Activated CD8-positive, alpha-beta memory T cell treated with anti-CD3 and anti-CD28 coated beads for 24 hours (primary cell): ENCODE measurements at regions not wholly inside any gene's neighbourhood (a gene's known extent, or its start where the extent isn't known, plus 50 kb on each side); places are given as distances from the start of the nearest gene placed in this dataset.
"Not testable (repeated sequence)": the region's sequence is repeated elsewhere in the genome, so short reads cannot be mapped to it uniquely, and the experiment has no call there.

Experiments
- DNase-seq: peaks from one replicate; pipeline ENCODE4 v3.0.0-alpha.2; 2020

- DNase-seq, result no peak
Observed at GRCh38 chr14:99011385-99011784, 260.6 kb downstream of the BCL11B start.

- no peak for DNase-seq
Observed at GRCh38 chr14:99012703-99013102, 259.3 kb downstream of the BCL11B start.

GRCh38 chr14:99015833-99016232 lies 256.2 kb downstream of the BCL11B start:
- no peak for DNase-seq

DNA sequence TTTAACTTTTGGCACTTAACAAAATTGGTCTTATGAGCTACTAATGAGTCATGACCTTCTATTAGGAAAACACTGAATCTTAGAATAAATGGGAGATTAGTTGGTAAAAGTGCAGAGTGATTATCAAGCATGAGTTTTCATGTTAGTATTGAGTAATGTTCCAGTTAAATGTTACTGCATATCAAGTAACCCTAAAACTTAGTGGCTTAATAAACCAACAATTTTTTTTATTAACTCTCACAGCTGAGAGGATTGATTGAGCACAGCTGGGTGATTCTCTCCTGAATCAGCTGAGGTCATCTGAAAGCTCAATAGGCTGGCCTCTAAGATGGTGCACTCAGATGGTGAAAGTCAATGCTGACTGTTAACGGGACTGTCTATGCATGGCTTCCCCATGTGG lies 248.6 kb downstream of the BCL11B start:
- no peak for DNase-seq

DNA sequence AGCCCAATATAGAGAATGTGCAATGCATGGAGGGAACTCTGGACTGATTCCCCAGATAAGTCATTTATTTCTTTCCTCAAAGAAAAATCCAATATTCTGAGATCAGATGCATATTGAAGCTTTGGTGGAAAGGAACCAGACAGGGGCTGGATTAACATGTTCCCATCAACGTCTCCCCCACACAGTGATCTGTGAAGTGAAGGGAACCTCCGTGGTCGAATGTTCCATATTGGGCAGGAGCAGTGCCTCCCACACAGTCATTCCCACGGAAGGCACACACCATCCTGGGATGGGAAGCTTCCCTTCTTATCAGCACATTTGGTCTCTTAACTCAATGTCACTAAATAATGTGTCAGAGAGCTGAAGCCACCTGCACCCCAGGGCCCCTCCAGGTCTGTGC lies 247.1 kb downstream of the BCL11B start:
- DNase-seq, result no peak

DNA sequence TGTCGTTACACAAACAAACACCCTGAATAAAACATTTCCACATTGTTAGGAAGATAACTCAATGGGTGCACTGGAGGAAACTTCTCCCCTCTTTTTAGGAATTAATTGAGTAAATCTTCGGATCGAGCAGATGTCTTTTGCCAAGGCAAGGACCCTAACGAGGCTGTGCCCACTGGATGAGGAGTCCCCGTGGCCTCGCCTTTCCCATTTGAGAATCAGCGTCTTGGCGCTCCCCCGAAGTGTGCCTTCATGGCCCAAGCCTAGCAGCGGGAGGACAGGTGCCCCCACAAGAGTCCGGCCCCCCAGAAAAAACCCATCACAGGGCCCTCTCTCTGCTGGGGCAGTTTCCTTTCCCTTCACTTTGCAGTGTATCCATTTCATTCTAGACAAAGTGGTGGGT lies 246.6 kb downstream of the BCL11B start:
- DNase-seq, result no peak

GRCh38 chr14:99026471-99026870 lies 245.5 kb downstream of the BCL11B start:
- no peak for DNase-seq

DNA sequence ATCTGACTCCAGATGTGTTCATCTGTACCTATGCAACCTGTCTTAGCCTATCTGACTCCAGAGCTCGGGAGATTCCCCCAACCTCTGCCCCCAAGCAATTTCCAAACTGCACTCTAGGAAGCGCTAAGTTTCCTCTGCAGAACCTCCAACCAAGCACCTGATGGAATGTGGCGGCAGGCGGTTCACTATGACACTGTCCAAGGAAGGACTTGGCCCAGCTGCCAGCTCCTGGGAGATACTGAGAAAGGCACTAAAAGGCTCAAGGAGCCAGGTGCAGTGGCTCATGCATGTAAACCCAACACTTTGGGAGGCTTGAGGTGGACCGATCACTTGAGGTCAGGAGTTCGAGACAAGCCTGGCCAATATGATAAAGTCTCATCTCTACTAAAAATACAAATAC lies 244.0 kb downstream of the BCL11B start:
- DNase-seq, result no peak

- DNase-seq, result no peak
Observed at GRCh38 chr14:99028521-99028920, 243.5 kb downstream of the BCL11B start.

DNA sequence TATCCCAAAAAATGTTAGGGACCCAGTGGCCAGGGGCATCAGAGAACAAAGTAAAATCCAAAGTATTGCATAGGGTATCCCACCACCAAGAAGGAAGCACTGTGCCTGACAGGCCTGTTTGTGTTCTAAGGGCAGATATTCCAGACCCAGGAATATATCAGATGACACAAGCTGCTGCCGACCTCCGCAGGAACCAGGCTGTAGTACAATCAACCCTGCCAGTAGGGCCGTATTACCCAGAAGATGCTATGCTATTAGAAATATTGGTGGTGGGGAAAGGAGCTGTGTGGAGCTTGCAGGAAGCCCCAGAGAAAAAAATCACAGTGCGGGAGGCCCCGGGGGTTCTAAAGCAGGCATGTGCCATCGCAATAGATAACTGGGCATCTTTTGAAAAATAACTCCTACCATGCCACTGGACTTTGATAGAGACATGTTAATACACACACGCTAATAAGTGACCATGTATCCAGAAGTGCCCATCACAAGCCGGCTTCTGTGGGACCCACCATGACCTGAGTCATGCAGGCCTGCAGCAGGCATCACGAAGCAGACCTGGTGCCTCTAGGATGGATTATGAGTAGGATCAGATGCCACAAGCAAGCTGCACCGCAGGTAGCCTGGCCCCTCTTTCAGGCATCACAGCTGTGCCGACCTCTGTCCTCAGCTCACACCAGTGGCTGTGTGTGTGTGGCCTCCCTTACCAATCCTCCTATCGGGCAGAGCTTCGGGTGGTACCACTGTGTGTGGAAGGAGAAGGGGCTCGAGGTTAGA lies 242.7 kb downstream of the BCL11B start:
- no peak for DNase-seq

- DNase-seq, result no peak
Observed at GRCh38 chr14:99029916-99030305, 242.1 kb downstream of the BCL11B start.

DNA sequence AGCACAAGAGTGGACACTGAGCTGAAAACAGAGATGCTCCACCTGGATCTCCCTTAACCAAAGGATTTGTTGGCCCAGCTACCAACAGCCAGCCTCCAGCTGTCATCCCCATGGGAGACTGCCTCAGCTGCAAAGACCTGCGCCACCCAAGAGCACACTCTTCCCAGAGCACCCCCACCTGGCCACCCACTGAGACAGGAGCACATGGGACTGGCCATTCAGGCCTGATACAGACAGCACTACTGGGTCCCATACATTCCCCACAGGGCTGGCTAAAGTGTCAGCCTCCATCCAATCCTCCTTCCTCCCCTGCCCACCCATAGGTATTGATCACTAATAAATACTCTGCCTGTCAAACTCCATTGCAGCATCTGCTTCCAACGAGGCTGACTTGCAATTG lies 241.5 kb downstream of the BCL11B start:
- no peak for DNase-seq

DNA sequence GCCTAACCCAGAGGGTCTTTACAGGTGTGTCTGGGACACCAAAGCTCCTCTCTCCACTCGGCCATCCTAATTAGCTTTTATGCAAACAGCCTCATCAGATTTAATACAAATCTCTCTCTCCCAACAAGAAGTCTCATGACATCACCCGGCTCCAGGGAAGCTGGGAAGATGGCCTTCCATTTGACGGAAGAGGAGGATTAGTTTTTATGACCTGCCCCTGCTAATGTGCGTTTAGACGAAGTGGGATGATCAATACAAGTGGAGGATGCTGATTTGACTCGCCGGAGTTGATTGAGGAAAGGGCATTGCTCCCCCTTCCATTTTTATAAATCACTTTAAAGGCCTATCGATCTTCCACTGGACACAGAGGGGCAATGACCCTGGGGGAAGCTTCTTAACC lies 239.2 kb downstream of the BCL11B start:
- DNase-seq, result no peak

DNA sequence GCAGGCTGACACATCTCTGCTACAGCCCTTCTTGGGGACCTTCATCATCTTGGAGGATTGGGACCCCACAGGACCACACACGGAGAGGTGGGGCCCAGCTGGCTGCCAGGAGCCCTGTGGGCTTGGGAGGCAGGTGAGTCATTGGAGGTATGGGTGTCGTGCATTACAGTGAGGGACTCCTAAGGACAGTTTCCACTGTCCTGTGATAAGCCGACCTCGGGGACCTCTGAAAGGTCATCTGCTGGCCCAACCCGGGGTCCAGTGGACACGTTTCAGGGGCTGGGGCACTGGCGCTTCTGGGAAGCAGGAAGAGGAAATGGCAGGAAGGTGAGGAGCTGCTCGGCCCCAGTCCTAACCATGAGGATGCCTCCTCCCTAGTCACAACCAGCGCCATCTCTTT lies 238.0 kb downstream of the BCL11B start:
- DNase-seq, result no peak

DNA sequence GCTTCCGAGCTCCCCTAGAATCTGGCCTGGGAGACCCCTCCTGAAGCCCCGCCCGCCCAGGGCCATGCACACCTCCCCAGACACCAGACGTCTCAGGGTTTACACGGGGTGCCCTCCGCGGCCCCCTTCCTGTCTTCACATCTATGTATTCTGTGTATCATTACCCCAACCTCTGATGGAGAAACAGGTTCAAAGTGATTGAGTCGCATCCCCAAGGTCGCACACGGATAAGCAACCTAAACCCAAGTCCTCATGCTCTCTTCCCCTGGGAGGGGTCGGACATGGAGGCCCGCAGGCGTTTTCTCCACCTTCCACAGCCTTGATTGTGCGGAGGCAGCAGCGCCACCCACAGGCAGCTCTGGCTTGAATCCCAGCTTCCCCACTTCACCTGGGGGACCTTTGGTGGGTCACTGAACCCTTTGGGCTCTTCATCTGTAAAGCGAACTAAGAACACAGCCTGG lies 237.3 kb downstream of the BCL11B start:
- DNase-seq, result no peak

- no peak for DNase-seq
Observed at GRCh38 chr14:99035268-99035667, 236.7 kb downstream of the BCL11B start.

DNA sequence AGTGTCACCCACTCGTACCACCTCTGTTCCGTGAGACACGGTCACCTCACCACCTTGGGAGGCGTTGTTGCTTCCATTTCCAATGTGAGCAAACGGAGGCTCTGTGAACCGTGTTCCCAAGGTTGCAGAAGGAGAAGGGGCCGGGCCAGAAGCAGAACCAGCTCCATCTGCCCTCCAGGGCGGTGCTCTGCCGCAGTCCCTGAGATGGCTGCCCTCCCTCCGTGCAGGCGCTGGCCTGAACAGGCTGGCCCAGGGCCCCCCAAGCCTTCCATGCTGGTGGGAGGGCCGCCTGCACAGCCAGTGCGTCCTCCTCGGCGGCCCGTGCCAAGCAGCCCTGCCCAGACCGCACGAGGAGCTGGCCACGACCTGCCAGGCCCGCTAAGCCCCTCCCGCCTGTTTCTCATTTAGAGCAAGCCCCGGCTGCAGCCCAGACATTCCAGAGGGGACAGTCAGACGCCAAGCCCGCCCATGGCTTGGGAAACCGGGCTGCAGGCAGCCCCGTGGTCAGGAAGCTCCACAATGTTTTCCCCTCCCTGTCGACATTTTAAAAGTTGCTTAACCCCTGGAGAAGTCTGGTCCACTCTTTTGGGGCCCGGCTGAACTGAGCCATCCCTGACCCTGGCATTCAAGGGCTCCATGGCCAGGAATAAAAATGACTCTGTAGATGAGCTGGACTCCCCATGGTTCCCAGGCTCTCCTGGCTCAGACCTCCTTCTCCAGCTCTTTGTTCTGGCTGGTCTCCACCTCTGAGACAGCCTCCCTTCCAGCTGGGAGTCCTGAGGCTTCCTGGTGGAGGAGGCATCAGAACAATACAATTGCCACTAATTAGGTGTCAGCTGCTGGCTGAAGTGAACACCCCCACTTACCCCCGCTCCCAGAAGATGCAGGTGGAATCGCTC lies 236.0 kb downstream of the BCL11B start:
- DNase-seq, result no peak

GRCh38 chr14:99036611-99037293 lies 235.2 kb downstream of the BCL11B start:
- DNase-seq, result no peak

DNA sequence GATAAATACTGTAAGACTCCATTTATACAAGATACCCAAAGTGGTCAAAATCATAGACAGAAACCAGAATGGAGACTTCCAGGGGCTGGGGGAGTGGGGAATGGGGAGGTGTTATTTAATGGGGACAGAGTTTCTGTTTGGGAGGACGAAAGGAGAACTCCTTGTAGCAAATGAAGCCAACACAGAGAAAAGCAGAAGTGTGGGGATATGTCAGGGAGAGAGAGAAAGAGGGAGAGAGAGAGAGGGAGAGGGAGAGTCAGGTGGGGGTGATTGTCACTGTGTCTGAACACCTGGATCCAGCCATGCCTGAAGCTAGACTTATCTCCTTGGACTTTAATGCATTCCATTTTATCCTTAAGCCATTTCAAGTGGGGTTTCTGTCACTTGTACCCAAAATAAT lies 234.7 kb downstream of the BCL11B start:
- DNase-seq, result not testable (repeated sequence)

DNA sequence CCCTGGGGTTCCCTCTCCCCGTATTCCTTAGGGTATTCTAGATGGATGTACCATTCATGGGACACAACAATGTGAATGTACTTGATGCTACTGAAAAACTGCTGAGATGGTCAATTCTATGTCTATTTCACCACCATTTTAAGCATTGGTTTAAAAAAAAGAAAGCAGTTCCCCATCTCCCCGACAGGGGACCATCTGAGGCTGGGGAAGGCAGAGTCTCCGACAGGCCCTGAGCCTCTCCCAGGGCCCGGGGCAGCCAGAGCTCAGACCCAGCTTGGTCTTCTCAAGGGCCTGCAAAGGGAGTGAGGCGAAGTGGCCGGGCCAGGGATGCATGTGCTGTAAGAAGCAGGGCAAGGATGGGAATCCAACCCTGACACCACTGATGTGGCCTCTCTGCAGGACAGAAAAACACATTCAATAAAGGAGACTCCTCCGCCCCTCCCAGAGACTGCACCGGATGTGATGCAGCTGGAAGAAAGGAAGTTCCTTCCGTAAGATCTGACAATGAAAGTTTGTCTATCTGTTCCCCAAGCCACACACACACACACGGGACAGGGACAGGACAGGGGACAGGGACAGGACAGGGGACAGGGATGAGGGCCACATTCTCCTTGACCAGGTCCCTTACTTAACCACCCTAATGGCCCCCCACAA lies 234.1 kb downstream of the BCL11B start:
- DNase-seq, result no peak

GRCh38 chr14:99038431-99038820 lies 233.6 kb downstream of the BCL11B start:
- no peak for DNase-seq

- no peak for DNase-seq
Observed at GRCh38 chr14:99039331-99040041, 232.5 kb downstream of the BCL11B start.
